ENCODE measurements at regions not wholly inside any gene's neighbourhood (a gene's known extent, or its start where the extent isn't known, plus 50 kb on each side); places are given as distances from the start of the nearest gene placed in this dataset.

GRCh38 chr21:41663805-41664788 is 102.8 kb downstream of the RIPK4 start:
- DNase-seq (ENCODE audit: extremely low spot score, unreplicated experiment): no peak
- Mint-ChIP-seq H3K4me3 (no peak overlapping the region), H3K4me1 (ENCODE audit: unreplicated experiment) (peaks cover 11% of the 10 kb centered on the region), H3K27ac (peak overlapping the region; percentile 49), H3K27me3 (no peaks in the 10 kb centered on the region), H3K36me3 (no peaks in the 10 kb centered on the region), H3K9me3 (no peaks in the 10 kb centered on the region)
- no peak for TF ChIP-seq CTCF (conservative IDR thresholded peaks at IDR 0.05)

GRCh38 chr21:41662761-41663160 is 104.1 kb downstream of the RIPK4 start:
- Mint-ChIP-seq H3K27ac (no peak overlapping the region), H3K27me3 (no peaks in the 10 kb centered on the region), H3K4me1 (ENCODE audit: unreplicated experiment) (peaks cover 11% of the 10 kb centered on the region), H3K9me3 (no peaks in the 10 kb centered on the region), H3K36me3 (no peaks in the 10 kb centered on the region), H3K4me3 (no peak overlapping the region)
- no peak for TF ChIP-seq CTCF (conservative IDR thresholded peaks at IDR 0.05)
- no peak for DNase-seq (ENCODE audit: extremely low spot score, unreplicated experiment)

GRCh38 chr21:41662161-41662560 is 104.7 kb downstream of the RIPK4 start:
- Mint-ChIP-seq H3K27me3 (no peaks in the 10 kb centered on the region), H3K9me3 (peaks cover 2% of the 10 kb centered on the region), H3K4me1 (ENCODE audit: unreplicated experiment) (peaks cover 11% of the 10 kb centered on the region), H3K27ac (no peak overlapping the region), H3K36me3 (no peaks in the 10 kb centered on the region), H3K4me3 (no peak overlapping the region)
- no peak for DNase-seq (ENCODE audit: extremely low spot score, unreplicated experiment)
- no peak for TF ChIP-seq CTCF (conservative IDR thresholded peaks at IDR 0.05)

GRCh38 chr21:41660748-41661147 is 106.1 kb downstream of the RIPK4 start:
- peaks cover 13% of the 10 kb centered on the region for H3K4me1 Mint-ChIP-seq (ENCODE audit: unreplicated experiment)
- DNase-seq (ENCODE audit: extremely low spot score, unreplicated experiment): no peak
- H3K27me3 Mint-ChIP-seq: no peaks in the 10 kb centered on the region
- no peak overlapping the region for H3K4me3 Mint-ChIP-seq
- TF ChIP-seq CTCF (conservative IDR thresholded peaks at IDR 0.05): no peak
- H3K27ac Mint-ChIP-seq: no peak overlapping the region
- no peaks in the 10 kb centered on the region for H3K36me3 Mint-ChIP-seq
- H3K9me3 Mint-ChIP-seq: peaks cover 5% of the 10 kb centered on the region

- Mint-ChIP-seq H3K27ac (no peak overlapping the region), H3K4me1 (ENCODE audit: unreplicated experiment) (peaks cover 14% of the 10 kb centered on the region)
These were observed 106.9 kb downstream of the RIPK4 start for GRCh38 chr21:41659791-41660560.

More at GRCh38 chr21:41659791-41660560, 106.9 kb downstream of the RIPK4 start:
- peak; percentile 17 for TF ChIP-seq CTCF (conservative IDR thresholded peaks at IDR 0.05)
- H3K9me3 Mint-ChIP-seq: peaks cover 5% of the 10 kb centered on the region
- no peaks in the 10 kb centered on the region for H3K27me3 Mint-ChIP-seq
- H3K4me3 Mint-ChIP-seq: no peak overlapping the region
- DNase-seq (ENCODE audit: extremely low spot score, unreplicated experiment): no peak
- H3K36me3 Mint-ChIP-seq: no peaks in the 10 kb centered on the region
